Prostate gland (tissue), 2 donors: ENCODE measurements at regions not wholly inside any gene's neighbourhood (a gene's known extent, or its start where the extent isn't known, plus 50 kb on each side); places are given as distances from the start of the nearest gene placed in this dataset.

Experiments
- DNase-seq: peaks from one replicate; pipeline ENCODE4 v3.0.0-alpha.2; 2019; ENCODE audit warnings: low spot score
- H3K27ac ChIP-seq, 2 donors: fragments of 200-600 bp; sonication (generic); 2 replicates each; pipeline ENCODE4 v1.5.1; 2017 to 2019
- H3K27me3 ChIP-seq: fragments of 200-600 bp; sonication (generic); replicated peaks from 2 replicates; pipeline ENCODE4 v1.5.1; 2019; ENCODE audit not compliant: insufficient read depth
- H3K36me3 ChIP-seq, 2 donors: fragments of 200-600 bp; sonication (generic); 1 replicate in 1 of 2; 2 replicates in 1 of 2; pipeline versions ENCODE4 v1.5.1 to v1.8.1; 2017 to 2019
- H3K4me1 ChIP-seq: fragments of 200-600 bp; sonication (generic); replicated peaks from 2 replicates; pipeline ENCODE4 v1.5.1; 2019
- H3K4me3 ChIP-seq, 2 donors: fragments of 200-600 bp; sonication (generic); 2 replicates each; pipeline ENCODE4 v1.5.1; 2017 to 2019
- H3K9me3 ChIP-seq: fragments of 200-600 bp; sonication (generic); 2 replicates; pipeline ENCODE4 v1.5.1; 2017
- POLR2A ChIP-seq: fragments of 450-650 bp; IDR thresholded peaks from one replicate; pipeline ENCODE4 v1.6.1; 2016; ENCODE audit warnings: antibody characterized with exemption, mild to moderate bottlenecking
- POLR2AphosphoS5 ChIP-seq: sonication (generic); formaldehyde crosslinking; IDR thresholded peaks from one replicate; pipeline ENCODE4 v1.6.1; 2017; ENCODE audit warnings: antibody characterized with exemption
- WGBS: methylation state at CpG from one replicate; pipeline ENCODE4 v1.1.5; 2018; 5-methylcytosine and 5-hydroxymethylcytosine counted together
- intact Hi-C: fragments of 100-400 bp; cut with DNase I; formaldehyde crosslinking; loops from one replicate; pipeline ENCODE4 v1.14.2; 2022
- TF ChIP-seq, protein P1 (sequence below), 4 experiments: fragments of 200-600 bp in 2 of 4; fragments of 450-650 bp in 2 of 4; sonication (generic) in 2 of 4; IDR thresholded peaks; 1 replicate in 3 of 4; 2 replicates in 1 of 4; pipeline ENCODE4 v1.5.1; 2016 to 2019; ENCODE audit warnings: antibody characterized with exemption in 4 of 4, mild to moderate bottlenecking in 2 of 4, moderate library complexity in 2 of 4

DNA sequence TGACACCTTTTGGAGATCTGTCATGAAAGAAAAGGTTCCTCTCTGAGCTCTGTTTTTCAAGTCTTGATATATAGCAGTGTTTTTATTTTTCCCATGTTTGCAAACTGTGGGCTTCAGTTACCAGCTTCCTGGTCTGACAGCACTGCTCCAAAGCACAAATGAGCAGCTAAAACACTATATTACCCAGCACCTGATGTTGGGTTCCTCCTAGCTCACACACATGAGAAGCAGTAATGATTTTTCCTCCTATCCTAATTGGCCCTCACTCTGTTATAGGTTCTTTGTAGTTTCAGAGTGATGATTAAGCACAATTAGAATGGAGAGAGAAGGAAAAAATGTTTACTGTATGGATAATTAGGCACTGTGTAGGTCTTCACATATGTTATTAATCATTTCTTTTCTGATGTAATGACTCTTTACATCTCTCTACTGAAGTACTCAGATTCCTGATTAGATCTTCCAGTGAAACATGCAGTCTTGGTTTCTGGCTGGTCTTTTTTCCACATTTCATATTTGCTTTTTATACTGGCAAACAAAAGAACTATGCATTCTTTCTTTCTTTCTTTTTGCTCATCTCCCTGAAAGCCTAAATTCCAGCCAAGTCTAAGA is 939.7 kb downstream of the NSUN3 start:
- Histone ChIP-seq H3K27ac (no peak overlapping the region), H3K4me3 (no peak overlapping the region), H3K9me3 (no peaks in the 10 kb centered on the region), H3K27me3 (no peaks in the 10 kb centered on the region), H3K4me1 (no peaks in the 10 kb centered on the region), H3K36me3 (no peaks in the 10 kb centered on the region)
- TF ChIP-seq POLR2AphosphoS5 (no peak), POLR2A (no peak)
- TF ChIP-seq, protein P1, sequence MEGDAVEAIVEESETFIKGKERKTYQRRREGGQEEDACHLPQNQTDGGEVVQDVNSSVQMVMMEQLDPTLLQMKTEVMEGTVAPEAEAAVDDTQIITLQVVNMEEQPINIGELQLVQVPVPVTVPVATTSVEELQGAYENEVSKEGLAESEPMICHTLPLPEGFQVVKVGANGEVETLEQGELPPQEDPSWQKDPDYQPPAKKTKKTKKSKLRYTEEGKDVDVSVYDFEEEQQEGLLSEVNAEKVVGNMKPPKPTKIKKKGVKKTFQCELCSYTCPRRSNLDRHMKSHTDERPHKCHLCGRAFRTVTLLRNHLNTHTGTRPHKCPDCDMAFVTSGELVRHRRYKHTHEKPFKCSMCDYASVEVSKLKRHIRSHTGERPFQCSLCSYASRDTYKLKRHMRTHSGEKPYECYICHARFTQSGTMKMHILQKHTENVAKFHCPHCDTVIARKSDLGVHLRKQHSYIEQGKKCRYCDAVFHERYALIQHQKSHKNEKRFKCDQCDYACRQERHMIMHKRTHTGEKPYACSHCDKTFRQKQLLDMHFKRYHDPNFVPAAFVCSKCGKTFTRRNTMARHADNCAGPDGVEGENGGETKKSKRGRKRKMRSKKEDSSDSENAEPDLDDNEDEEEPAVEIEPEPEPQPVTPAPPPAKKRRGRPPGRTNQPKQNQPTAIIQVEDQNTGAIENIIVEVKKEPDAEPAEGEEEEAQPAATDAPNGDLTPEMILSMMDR (IDR thresholded peaks at IDR 0.05): no peak
- intact Hi-C loops: no loop called here
- DNase-seq: no peak

DNA sequence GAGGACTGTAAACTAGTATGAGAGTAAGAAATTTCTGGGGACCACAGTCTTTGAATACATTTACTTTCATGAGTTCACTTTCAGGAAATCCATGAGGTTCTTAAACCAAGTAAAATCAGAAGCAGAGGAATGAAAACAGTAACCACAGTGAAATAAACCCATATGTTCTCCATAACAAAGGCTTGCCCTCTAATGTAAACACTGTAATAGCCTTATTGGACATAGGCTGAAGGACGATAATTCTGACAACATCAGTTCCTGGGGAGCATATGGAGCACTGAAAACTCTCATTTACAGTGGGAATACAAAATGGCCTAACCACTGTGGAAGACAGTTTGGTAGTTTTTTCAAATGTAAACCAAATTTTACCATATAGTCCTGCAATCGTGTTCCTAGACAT is 965.8 kb downstream of the NSUN3 start:
- Histone ChIP-seq H3K4me3 (no peak overlapping the region), H3K4me1 (no peaks in the 10 kb centered on the region), H3K27ac (no peak overlapping the region), H3K36me3 (no peaks in the 10 kb centered on the region), H3K9me3 (no peaks in the 10 kb centered on the region), H3K27me3 (no peaks in the 10 kb centered on the region)
- intact Hi-C loops: no loop called here
- WGBS: 80% methylated on average over 2 of the region's 2 CpGs
- no peak for DNase-seq
- no peak for TF ChIP-seq POLR2AphosphoS5
- TF ChIP-seq, protein P1 (IDR thresholded peaks at IDR 0.05): no peak
- TF ChIP-seq POLR2A: no peak

DNA sequence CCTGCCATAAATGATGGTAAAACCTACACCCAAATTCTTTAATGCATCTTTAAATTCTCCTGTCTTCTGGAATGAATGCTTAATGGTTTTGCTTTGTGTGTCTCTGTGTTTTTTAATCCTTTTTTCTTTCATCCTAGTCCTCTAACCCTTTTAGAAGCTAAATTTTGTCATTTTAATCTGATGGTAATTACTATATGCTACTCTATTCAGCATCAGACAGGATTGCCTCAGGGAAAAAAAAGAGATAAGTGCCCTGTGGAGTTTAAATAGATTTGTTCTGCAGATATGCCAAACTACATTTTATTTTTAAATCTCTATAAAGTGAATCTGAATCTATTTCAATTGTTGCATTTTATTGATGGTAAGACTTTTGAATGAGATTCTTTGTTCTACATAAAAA is 966.8 kb downstream of the NSUN3 start:
- no peaks in the 10 kb centered on the region for H3K4me1 ChIP-seq
- no peaks in the 10 kb centered on the region for H3K27me3 ChIP-seq
- H3K27ac ChIP-seq: no peak overlapping the region
- H3K36me3 ChIP-seq: no peaks in the 10 kb centered on the region
- H3K9me3 ChIP-seq: no peaks in the 10 kb centered on the region
- DNase-seq: no peak
- H3K4me3 ChIP-seq: no peak overlapping the region
- intact Hi-C loops: no loop called here
- TF ChIP-seq, protein P1 (IDR thresholded peaks at IDR 0.05): no peak
- TF ChIP-seq POLR2A: no peak
- no peak for TF ChIP-seq POLR2AphosphoS5

DNA sequence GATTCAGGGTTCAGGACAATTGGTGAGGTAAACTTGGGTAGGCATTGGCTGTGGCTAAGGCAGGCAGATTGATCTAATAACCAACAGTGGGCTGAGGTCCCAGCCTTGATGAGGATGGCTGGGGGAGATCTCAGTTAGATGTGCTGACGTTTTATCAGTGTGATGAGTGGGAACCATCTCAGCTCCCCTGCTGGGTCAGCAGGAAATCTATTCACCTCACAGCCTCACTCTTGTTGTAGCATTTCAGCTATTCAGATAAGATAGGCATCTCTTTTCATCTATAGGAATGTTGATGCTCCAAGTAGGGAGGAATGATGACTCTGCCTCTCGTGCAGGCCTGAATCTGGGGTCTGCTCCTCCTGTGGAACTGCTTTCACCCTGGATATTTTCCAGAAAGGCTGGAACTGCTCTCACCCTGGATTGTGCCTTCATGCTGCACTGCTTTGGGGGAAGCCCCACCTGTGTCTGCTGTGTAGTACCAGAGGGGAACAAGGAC is 973.7 kb downstream of the NSUN3 start:
- Histone ChIP-seq H3K27me3 (no peaks in the 10 kb centered on the region), H3K4me3 (no peak overlapping the region), H3K36me3 (no peaks in the 10 kb centered on the region), H3K4me1 (no peaks in the 10 kb centered on the region), H3K9me3 (no peaks in the 10 kb centered on the region), H3K27ac (no peak overlapping the region)
- intact Hi-C loops: no loop called here
- DNase-seq: no peak
- no peak for TF ChIP-seq POLR2AphosphoS5
- TF ChIP-seq, protein P1 (IDR thresholded peaks at IDR 0.05): no peak
- TF ChIP-seq POLR2A: no peak
- WGBS: 67% methylated on average over 2 of the region's 2 CpGs

DNA sequence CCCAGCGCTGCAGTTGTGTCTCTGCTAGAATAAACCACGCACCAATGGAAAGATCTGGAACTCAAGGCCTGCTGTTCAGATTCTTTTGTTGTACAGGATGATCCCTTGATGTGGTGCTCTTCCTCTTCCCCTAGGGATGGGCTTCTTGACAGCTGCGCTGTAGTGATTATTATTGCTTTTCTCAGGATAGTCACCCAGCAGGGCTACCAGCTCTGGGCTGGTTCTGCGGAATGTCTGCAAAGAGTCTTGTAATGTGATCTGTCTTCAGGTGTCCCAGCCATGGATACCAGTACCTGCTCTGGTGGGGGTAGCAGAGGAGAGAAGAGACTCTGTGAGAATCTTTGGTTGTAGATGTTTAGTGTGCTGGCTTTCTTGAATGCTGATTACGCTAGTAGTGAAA is 974.2 kb downstream of the NSUN3 start:
- no peaks in the 10 kb centered on the region for H3K27me3 ChIP-seq
- no peaks in the 10 kb centered on the region for H3K9me3 ChIP-seq
- intact Hi-C loops: no loop called here
- H3K27ac ChIP-seq: no peak overlapping the region
- H3K4me3 ChIP-seq: no peak overlapping the region
- no peaks in the 10 kb centered on the region for H3K4me1 ChIP-seq
- DNase-seq: no peak
- 92% methylated on average over 5 of the region's 5 CpGs for WGBS
- TF ChIP-seq POLR2A: no peak
- TF ChIP-seq, protein P1 (IDR thresholded peaks at IDR 0.05): no peak
- no peak for TF ChIP-seq POLR2AphosphoS5
- no peaks in the 10 kb centered on the region for H3K36me3 ChIP-seq
